Endothelial cell of umbilical vein (primary cell): ENCODE measurements at regions not wholly inside any gene's neighbourhood (a gene's known extent, or its start where the extent isn't known, plus 50 kb on each side); places are given as distances from the start of the nearest gene placed in this dataset.
"Not testable (repeated sequence)": the region's sequence is repeated elsewhere in the genome, so short reads cannot be mapped to it uniquely, and the experiment has no call there.

Experiments used
- BruUV-seq: library from RNA; stranded (reverse); fragments of 400-500 nt; replicated peaks from 2 replicates; lab custom pipeline; 2021; lab: Mats Ljungman, UMichigan
- CTCF ChIA-PET: fragments of 300-600, 350-600 bp; sonication (Branson Sonifier 250); formaldehyde crosslinking; loops from one replicate; lab custom pipeline; 2021; ENCODE audit warnings: antibody characterized with exemption, inconsistent platforms; lab: Charles Lee
- POLR2A ChIA-PET: fragments of 300-600, 350-600 bp; sonication (Branson Sonifier 250); formaldehyde crosslinking; loops from one replicate; lab custom pipeline; 2021; ENCODE audit warnings: antibody characterized with exemption, inconsistent platforms; lab: Charles Lee
- DNase-seq: peaks from one replicate; pipeline ENCODE4 v3.0.0-alpha.2; 2011; ENCODE audit warnings: low read depth, low spot score
- FAIRE-seq: peaks from 2 replicates; lab custom pipeline; 2011; peaks lifted over from hg19 to GRCh38; lab: Jason Lieb, UNC
- H2AFZ ChIP-seq: 2 replicates; pipeline ENCODE4 v1.6.0; 2012; ENCODE audit warnings: low read depth, low read length, control low read depth, inconsistent platforms
- H3K27ac ChIP-seq: 2 replicates; pipeline ENCODE4 v1.5.1; 2011; ENCODE audit warnings: low read depth, mild to moderate bottlenecking, control low read depth, low read length, moderate library complexity; ENCODE audit not compliant: insufficient read depth
- H3K27me3 ChIP-seq, 2 experiments: 2 replicates each; pipeline versions ENCODE4 v1.6.0 to v1.6.1; 2011; ENCODE audit warnings: low read length in 2 of 2, mixed read lengths in 1 of 2; ENCODE audit not compliant: control insufficient read depth in 2 of 2, insufficient read depth in 2 of 2
- H3K36me3 ChIP-seq, 2 experiments: 2 replicates in 1 of 2; 3 replicates in 1 of 2; pipeline ENCODE4 v1.5.1; 2011; ENCODE audit warnings: low read length in 2 of 2, mild to moderate bottlenecking in 1 of 2, moderate library complexity in 1 of 2; ENCODE audit not compliant: control insufficient read depth in 2 of 2, insufficient read depth in 2 of 2; ENCODE audit errors: extremely low read depth in 1 of 2
- H3K4me1 ChIP-seq: 3 replicates; pipeline ENCODE4 v1.5.1; 2011; ENCODE audit warnings: mild to moderate bottlenecking, low read length; ENCODE audit not compliant: control insufficient read depth, insufficient read depth; ENCODE audit errors: extremely low read depth
- H3K4me2 ChIP-seq: 2 replicates; pipeline ENCODE4 v1.6.1; 2011; ENCODE audit warnings: low read length, control low read depth, mixed read lengths; ENCODE audit not compliant: insufficient read depth
- H3K4me3 ChIP-seq, 3 experiments: fragments of 200-600 bp in 1 of 3; sonication (generic), shearing (Covaris generic) in 1 of 3; replicated peaks in 1 of 3; 2 replicates each; pipeline ENCODE4 v1.5.1; 2011 to 2016; ENCODE audit warnings: control low read depth in 3 of 3, low read length in 3 of 3, mild to moderate bottlenecking in 2 of 3, inconsistent platforms in 1 of 3, low read depth in 1 of 3, moderate library complexity in 1 of 3; ENCODE audit not compliant: insufficient read depth in 1 of 3
- H3K79me2 ChIP-seq: 2 replicates; pipeline ENCODE4 v1.6.0; 2012; ENCODE audit warnings: low read length, inconsistent platforms; ENCODE audit not compliant: control insufficient read depth, insufficient read depth
- H3K9ac ChIP-seq: replicated peaks from 2 replicates; pipeline ENCODE3; 2011; ENCODE audit warnings: low read length, control low read depth; ENCODE audit not compliant: insufficient read depth; ENCODE audit errors: extremely low read depth
- H3K9me1 ChIP-seq: replicated peaks from 3 replicates; pipeline ENCODE4 v1.6.0; 2011; ENCODE audit warnings: mild to moderate bottlenecking, low read length; ENCODE audit not compliant: control insufficient read depth, insufficient read depth; ENCODE audit errors: extremely low read depth
- H3K9me3 ChIP-seq: replicated peaks from 2 replicates; pipeline ENCODE4 v1.5.1; 2012; ENCODE audit warnings: low read length, inconsistent platforms; ENCODE audit not compliant: control insufficient read depth, insufficient read depth
- H4K20me1 ChIP-seq: replicated peaks from 2 replicates; pipeline ENCODE3; 2011; ENCODE audit warnings: mild to moderate bottlenecking, low read length; ENCODE audit not compliant: control insufficient read depth, insufficient read depth; ENCODE audit errors: extremely low read depth
- dilution Hi-C: fragments of 300-500 bp; cut with MboI; formaldehyde crosslinking; loops from one replicate; pipeline ENCODE4 v1.15.0; 2019; ENCODE audit warnings: low sequenced_read_pairs; ENCODE audit not compliant: extremely low pct_ligation_motif_present
- intact Hi-C: fragments of 100-400 bp; cut with micrococcal nuclease; formaldehyde crosslinking; loops from one replicate; pipeline ENCODE4 v1.10.0; 2022

DNA sequence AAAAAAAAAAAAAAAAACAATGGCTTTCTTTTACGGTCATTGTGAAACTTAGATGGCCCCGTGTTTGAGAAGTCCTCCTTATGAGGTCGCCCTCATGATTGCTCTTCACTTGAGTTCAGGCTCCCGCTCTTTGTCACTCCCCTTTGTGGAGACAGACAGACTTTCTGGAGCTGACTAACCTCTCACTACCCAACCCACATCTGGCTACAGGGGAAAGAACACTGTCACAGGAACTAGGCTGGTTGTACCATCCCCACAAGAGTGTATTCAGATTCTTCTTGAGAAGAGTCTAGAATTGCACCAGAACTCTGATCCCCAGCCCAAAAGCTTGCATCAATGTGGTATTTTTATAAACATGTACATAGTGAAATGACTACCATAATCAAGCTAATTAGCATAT, 160.4 kb upstream of the ZNF658 start:
- dilution Hi-C loops, intact Hi-C loops, H3K36me3 ChIP-seq, H3K27ac ChIP-seq, H3K27me3 ChIP-seq, H3K4me1 ChIP-seq, H3K4me2 ChIP-seq, FAIRE-seq, POLR2A ChIA-PET, H3K79me2 ChIP-seq, CTCF ChIA-PET, H3K9ac ChIP-seq, H3K4me3 ChIP-seq, H2AFZ ChIP-seq, H3K9me3 ChIP-seq, H3K9me1 ChIP-seq, BruUV-seq, DNase-seq, H4K20me1 ChIP-seq: not testable (repeated sequence)

DNA sequence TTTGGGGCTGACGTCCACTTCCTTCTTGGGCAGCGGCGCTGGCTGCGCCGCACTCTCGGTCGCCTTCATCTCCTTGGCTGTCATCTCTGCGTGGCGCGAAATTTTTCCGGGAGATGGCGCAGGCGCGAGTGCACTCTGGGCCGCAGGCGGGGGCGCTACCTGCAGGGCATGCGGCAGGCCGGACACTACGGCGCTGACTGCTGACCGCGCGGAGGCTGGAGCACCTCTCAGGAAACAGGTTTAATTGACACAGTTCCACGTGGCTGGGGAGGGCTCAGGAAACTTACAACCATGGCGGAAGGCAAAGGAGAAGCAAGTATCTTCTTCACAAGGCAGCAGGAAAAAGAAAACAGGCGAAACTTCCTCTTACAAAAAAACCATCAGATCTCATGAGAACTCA, 154.7 kb upstream of the ZNF658 start:
- H3K27me3 ChIP-seq, H3K9ac ChIP-seq, H3K4me1 ChIP-seq, BruUV-seq, H3K4me2 ChIP-seq, dilution Hi-C loops, FAIRE-seq, H3K9me1 ChIP-seq, intact Hi-C loops, H4K20me1 ChIP-seq, H3K4me3 ChIP-seq, H2AFZ ChIP-seq, H3K79me2 ChIP-seq, H3K36me3 ChIP-seq, POLR2A ChIA-PET, H3K9me3 ChIP-seq, DNase-seq, CTCF ChIA-PET, H3K27ac ChIP-seq: not testable (repeated sequence)

DNA sequence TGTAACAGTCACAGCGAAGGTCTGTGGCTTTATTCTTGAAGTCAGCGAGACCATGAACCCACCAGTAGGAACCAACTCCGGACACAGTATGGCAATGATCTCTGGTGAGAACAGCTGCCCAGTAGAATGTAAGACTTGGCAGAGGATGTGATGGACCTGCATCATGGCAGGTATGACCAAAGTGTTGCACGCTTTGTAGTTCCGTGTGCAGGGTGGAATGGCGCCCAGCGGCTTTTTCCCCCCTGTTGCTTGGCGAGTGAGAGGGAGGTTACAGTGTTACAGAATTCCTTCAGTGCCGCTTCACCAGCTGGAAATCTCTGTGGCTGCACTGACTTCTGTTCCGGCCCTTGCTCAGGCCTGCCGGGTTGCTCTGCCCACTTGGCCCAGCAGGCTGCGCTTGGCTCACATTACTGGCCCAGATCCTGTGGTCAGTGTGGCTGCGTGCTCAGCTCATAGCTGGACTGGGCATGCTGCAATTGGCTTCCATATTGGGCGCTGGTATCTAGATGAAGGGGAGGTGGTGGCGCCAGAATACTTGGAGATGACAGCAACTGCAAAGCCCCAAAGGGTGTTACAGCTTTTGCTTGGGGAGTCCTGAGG, 148.1 kb upstream of the ZNF658 start:
- H4K20me1 ChIP-seq, CTCF ChIA-PET, intact Hi-C loops, H3K27me3 ChIP-seq, H3K9ac ChIP-seq, H2AFZ ChIP-seq, H3K9me1 ChIP-seq, POLR2A ChIA-PET, H3K4me2 ChIP-seq, H3K9me3 ChIP-seq, FAIRE-seq, BruUV-seq, H3K79me2 ChIP-seq, H3K27ac ChIP-seq, DNase-seq, H3K4me1 ChIP-seq, H3K36me3 ChIP-seq, dilution Hi-C loops, H3K4me3 ChIP-seq: not testable (repeated sequence)

DNA sequence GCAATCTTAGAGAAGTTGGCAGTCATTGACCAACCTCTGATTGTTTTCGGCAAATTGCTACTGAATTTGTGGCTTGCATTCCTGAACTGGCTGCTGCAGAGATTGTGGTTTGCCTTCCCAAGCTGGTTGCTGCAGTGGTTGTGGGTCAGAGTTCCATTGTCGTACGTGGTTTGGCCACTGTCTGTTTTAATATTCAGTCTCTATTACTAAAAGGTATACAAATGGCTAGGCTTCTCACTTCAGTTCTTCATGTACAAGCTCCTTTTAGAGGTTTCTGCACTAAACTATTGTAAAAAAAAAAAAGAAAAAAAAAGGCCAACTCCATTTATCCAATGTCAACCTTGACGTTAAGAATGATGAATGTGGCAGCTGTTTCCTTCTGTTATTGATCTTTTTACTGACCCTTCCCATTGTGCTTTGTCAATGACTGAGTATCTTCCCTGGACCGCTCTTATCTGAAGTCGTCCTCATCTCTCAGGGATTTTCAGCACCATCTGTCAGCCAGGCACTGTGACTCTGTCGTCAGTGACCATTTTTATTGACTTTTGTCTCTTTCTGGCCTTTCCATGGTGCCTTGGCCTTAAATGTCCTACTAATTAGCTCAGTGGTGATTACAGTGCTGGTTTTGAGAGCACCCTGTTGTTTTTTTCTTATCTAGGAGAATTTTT, 140.6 kb upstream of the ZNF658 start:
- H3K9me3 ChIP-seq, H3K4me2 ChIP-seq, intact Hi-C loops, BruUV-seq, H4K20me1 ChIP-seq, H3K9ac ChIP-seq, H3K4me3 ChIP-seq, POLR2A ChIA-PET, H3K4me1 ChIP-seq, H3K9me1 ChIP-seq, DNase-seq, H3K36me3 ChIP-seq, FAIRE-seq, H2AFZ ChIP-seq, dilution Hi-C loops, H3K27me3 ChIP-seq, H3K27ac ChIP-seq, CTCF ChIA-PET, H3K79me2 ChIP-seq: not testable (repeated sequence)
